Sigmoid colon (tissue), 6 donors: ENCODE measurements at regions not wholly inside any gene's neighbourhood (a gene's known extent, or its start where the extent isn't known, plus 50 kb on each side); places are given as distances from the start of the nearest gene placed in this dataset.

Source experiments
- DNase-seq: peaks from one replicate; pipeline ENCODE4 v3.0.0-alpha.2; 2019
- H3K27ac ChIP-seq, 4 donors: fragments of 200-600 bp; sonication (generic); one replicate each; pipeline ENCODE4 v1.5.1; 2016 to 2019; ENCODE audit warnings: mild to moderate bottlenecking in 1 of 4
- H3K27me3 ChIP-seq, 3 donors: fragments of 200-600 bp; sonication (generic); one replicate each; pipeline ENCODE4 v1.5.1; 2019; ENCODE audit warnings: mild to moderate bottlenecking in 1 of 3
- H3K36me3 ChIP-seq, 4 donors: fragments of 200-600 bp; sonication (generic); one replicate each; pipeline ENCODE4 v1.5.1; 2016 to 2019
- H3K4me1 ChIP-seq, 4 donors: fragments of 200-600 bp; sonication (generic); one replicate each; pipeline ENCODE4 v1.5.1; 2017 to 2019
- H3K4me3 ChIP-seq, 4 donors: fragments of 200-600 bp; sonication (generic); one replicate each; pipeline ENCODE4 v1.5.1; 2017 to 2019; ENCODE audit warnings: mild to moderate bottlenecking in 2 of 4, moderate library complexity in 1 of 4
- H3K9me3 ChIP-seq, 4 donors: fragments of 200-600 bp in 3 of 4; sonication (generic) in 3 of 4; one replicate each; pipeline versions ENCODE4 v1.5.1 to v1.6.1; 2013 to 2019
- EP300 ChIP-seq, 4 donors: sonication (generic); formaldehyde crosslinking; IDR thresholded peaks; one replicate each; pipeline ENCODE4 v1.6.1; 2017; ENCODE audit warnings: antibody characterized with exemption in 4 of 4
- POLR2A ChIP-seq, 2 donors: fragments of 450-650 bp; IDR thresholded peaks; one replicate each; pipeline ENCODE4 v1.6.1; 2016; ENCODE audit warnings: antibody characterized with exemption in 2 of 2, mild to moderate bottlenecking in 2 of 2, moderate library complexity in 2 of 2
- POLR2AphosphoS5 ChIP-seq, 4 donors: sonication (generic); formaldehyde crosslinking; IDR thresholded peaks; one replicate each; pipeline ENCODE4 v1.6.1; 2017; ENCODE audit warnings: antibody characterized with exemption in 4 of 4
- WGBS, 2 donors: extraction: QIAGEN DNeasy Blood & Tissue Kit; methylation state at CpG; one replicate each; pipeline ENCODE4 v1.1.7; 2013; 5-methylcytosine and 5-hydroxymethylcytosine counted together
- intact Hi-C: fragments of 100-400 bp; cut with DNase I; formaldehyde crosslinking; loops from one replicate; pipeline ENCODE4 v1.15.1; 2023
- TF ChIP-seq, protein P1 (sequence below), 4 experiments: fragments of 450-650 bp in 3 of 4; fragments of 200-600 bp in 1 of 4; IDR thresholded peaks; one replicate each; pipeline ENCODE4 v1.5.1; 2016 to 2019; ENCODE audit warnings: antibody characterized with exemption in 4 of 4, mild to moderate bottlenecking in 3 of 4, moderate library complexity in 2 of 4
- donor health status: healthy with polysubstance abuse.
- donor health status: healthy.

DNA sequence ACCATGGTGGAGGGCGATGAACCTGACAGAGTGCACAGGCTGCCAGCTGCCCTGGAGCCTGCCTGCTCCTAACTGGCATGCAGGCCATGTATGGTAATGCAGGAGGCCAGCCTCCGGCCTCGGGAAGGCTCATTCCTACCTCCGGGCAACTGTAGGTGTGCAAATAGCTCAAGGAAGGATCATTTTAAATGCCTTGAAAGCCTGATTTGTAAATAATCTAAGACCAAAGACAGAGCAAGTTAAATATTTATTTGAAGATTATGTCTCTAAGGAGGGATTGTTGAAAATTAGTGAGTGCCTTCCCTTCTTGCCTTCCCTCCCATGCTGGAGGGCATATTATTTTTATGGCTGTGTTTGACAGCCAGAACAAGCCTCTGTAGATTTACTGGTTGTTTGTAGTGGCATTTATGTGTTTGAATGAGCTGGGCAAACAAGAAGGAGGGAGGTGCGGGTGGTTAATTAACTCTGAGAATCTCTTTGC is 285.7 kb upstream of the TUT7 start:
- peaks cover 0 to 29% (median 18%) of the 10 kb centered on the region in 4 donors for H3K4me1 ChIP-seq
- WGBS, 2 donors, result 15 to 68% methylated on average over 5 of the region's 5 CpGs
- H3K9me3 ChIP-seq, result no peaks in the 10 kb centered on the region
- H3K27me3 ChIP-seq, result no peaks in the 10 kb centered on the region
- H3K36me3 ChIP-seq, result no peaks in the 10 kb centered on the region
- no peak overlapping the region for H3K4me3 ChIP-seq
- TF ChIP-seq POLR2AphosphoS5 (IDR thresholded peaks at IDR 0.05) (peak in 2 of 4 donors; percentile 33 to 53), EP300 (IDR thresholded peaks at IDR 0.05) (no peak), POLR2A (IDR thresholded peaks at IDR 0.05) (no peak)
- TF ChIP-seq, protein P1, sequence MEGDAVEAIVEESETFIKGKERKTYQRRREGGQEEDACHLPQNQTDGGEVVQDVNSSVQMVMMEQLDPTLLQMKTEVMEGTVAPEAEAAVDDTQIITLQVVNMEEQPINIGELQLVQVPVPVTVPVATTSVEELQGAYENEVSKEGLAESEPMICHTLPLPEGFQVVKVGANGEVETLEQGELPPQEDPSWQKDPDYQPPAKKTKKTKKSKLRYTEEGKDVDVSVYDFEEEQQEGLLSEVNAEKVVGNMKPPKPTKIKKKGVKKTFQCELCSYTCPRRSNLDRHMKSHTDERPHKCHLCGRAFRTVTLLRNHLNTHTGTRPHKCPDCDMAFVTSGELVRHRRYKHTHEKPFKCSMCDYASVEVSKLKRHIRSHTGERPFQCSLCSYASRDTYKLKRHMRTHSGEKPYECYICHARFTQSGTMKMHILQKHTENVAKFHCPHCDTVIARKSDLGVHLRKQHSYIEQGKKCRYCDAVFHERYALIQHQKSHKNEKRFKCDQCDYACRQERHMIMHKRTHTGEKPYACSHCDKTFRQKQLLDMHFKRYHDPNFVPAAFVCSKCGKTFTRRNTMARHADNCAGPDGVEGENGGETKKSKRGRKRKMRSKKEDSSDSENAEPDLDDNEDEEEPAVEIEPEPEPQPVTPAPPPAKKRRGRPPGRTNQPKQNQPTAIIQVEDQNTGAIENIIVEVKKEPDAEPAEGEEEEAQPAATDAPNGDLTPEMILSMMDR (IDR thresholded peaks at IDR 0.05), result peak in 3 of 4 experiments; percentile 13 to 35 (median 16)
- no peak for DNase-seq
- intact Hi-C loops, result loop anchor here (5.0 to 10.0 kb wide), 2 partner anchors 148 to 685 kb away; no protein-coding TSS in a partner anchor
- H3K27ac ChIP-seq, result peak overlapping the region in 2 of 4 donors; percentile 8 to 47

DNA sequence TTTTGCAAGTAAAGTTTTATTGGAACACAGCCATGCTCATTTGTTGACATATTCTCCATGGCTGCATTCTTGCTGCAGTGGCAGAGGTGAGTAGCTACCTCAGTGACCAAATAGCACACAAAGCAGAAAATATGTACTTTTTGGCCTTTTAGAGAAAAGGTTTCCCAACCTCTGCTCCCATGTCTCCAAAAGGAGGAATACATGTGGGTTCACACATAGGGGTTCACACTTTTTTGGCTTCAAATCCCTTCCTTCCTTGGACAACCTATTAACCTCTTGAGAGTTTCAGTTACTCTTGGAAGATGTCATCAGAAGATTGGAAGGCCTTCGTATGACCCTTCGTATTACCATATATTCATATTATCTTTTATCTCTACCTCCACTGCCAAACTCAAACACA is 285.1 kb upstream of the TUT7 start:
- DNase-seq, result no peak
- H3K4me3 ChIP-seq, result no peak overlapping the region
- no peaks in the 10 kb centered on the region for H3K36me3 ChIP-seq
- peak overlapping the region in 1 of 4 donors; percentile 8 for H3K27ac ChIP-seq
- intact Hi-C loops, result loop anchor here (5.0 to 10.0 kb wide), 2 partner anchors 147 to 686 kb away; no protein-coding TSS in a partner anchor
- TF ChIP-seq, protein P1 (IDR thresholded peaks at IDR 0.05), result no peak
- no peak for TF ChIP-seq POLR2A (IDR thresholded peaks at IDR 0.05)
- no peak for TF ChIP-seq EP300 (IDR thresholded peaks at IDR 0.05)
- 85 to 94% methylated on average over 2 of the region's 2 CpGs for WGBS, 2 donors
- no peaks in the 10 kb centered on the region for H3K9me3 ChIP-seq
- H3K4me1 ChIP-seq, result peaks cover 0 to 29% (median 18%) of the 10 kb centered on the region in 4 donors
- H3K27me3 ChIP-seq, result no peaks in the 10 kb centered on the region

DNA sequence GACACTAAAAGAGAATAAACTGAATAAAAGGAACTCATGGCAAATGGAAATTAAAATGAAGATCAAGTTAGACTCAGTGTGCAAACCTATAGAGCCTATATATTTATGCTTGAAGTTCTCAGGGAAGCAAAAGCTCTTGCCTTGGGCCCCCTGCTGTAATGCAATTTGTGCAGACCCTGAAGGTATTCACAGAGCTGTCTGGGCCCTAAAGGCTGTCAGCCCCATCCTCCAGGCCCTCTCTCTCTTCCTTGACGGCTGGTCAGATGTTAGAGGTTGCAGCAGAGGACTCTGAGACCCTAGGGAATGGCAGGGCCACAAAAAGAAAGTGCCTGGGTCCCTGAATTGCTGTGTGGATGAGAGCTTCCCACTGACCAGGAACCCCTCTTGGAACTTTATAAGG is 283.9 kb upstream of the TUT7 start:
- Histone ChIP-seq H3K4me3 (no peak overlapping the region), H3K27me3 (no peaks in the 10 kb centered on the region), H3K36me3 (no peaks in the 10 kb centered on the region), H3K4me1 (peaks cover 0 to 29% (median 18%) of the 10 kb centered on the region in 4 donors), H3K27ac (no peak overlapping the region), H3K9me3 (no peaks in the 10 kb centered on the region)
- intact Hi-C loops, result loop anchor here (5.0 to 10.0 kb wide), 2 partner anchors 146 to 687 kb away; no protein-coding TSS in a partner anchor
- no peak for TF ChIP-seq POLR2AphosphoS5 (IDR thresholded peaks at IDR 0.05)
- no peak for TF ChIP-seq EP300 (IDR thresholded peaks at IDR 0.05)
- TF ChIP-seq, protein P1 (IDR thresholded peaks at IDR 0.05), result no peak
- no peak for TF ChIP-seq POLR2A (IDR thresholded peaks at IDR 0.05)
- DNase-seq, result no peak
- 74 to 93% methylated on average over 1 of the region's 1 CpG for WGBS, 2 donors

DNA sequence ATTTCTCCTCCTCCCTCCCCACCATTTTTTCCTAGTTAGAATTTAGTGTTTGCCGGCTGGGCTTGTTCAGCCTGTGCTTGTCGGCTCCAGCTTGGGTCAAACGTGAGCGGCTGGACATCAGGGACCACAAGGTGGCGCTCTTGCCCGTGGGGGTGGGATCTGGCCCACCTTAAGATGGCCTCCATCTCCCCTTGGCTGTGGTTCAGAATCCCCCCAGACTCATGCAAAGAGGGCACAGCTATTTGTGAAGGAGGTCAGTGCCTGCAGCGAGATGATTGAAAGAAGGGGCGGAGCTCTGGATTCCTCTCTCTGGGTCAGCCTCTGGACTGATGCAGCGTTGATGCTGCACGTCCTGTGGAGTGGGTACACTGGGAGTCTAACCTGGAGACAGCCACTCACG is 283.3 kb upstream of the TUT7 start:
- Histone ChIP-seq H3K36me3 (no peaks in the 10 kb centered on the region), H3K4me1 (peaks cover 0 to 29% (median 18%) of the 10 kb centered on the region in 4 donors), H3K27ac (no peak overlapping the region), H3K4me3 (no peak overlapping the region), H3K27me3 (no peaks in the 10 kb centered on the region), H3K9me3 (no peaks in the 10 kb centered on the region)
- no peak for TF ChIP-seq POLR2A (IDR thresholded peaks at IDR 0.05)
- TF ChIP-seq, protein P1 (IDR thresholded peaks at IDR 0.05), result peak in 3 of 4 experiments; percentile 9 to 31 (median 17)
- WGBS, 2 donors, result 38% methylated on average over 11 of the region's 11 CpGs
- no peak for DNase-seq
- intact Hi-C loops, result loop anchor here (5.0 to 10.0 kb wide), 2 partner anchors 145 to 687 kb away; no protein-coding TSS in a partner anchor

DNA sequence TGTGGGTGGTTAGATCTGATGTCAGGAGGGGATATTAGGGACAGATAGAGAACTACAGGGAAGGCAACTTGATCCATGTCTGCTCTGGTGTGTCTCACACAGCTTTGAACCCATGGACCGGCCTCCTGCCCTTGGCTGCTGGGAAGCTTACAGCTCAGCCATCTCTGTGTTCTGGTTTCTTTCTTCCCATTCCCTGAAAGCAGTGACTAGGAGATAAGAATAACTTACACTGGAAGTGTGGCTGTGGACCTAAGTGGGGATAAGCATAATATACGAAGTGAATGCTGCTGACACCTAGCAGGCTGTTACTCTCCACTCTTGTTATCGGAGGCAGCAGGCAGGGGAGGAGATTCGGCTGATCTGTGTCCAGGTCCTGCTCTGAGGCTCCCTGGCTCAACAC is 282.3 kb upstream of the TUT7 start:
- H3K27me3 ChIP-seq, result no peaks in the 10 kb centered on the region
- H3K9me3 ChIP-seq, result no peaks in the 10 kb centered on the region
- no peak for DNase-seq
- WGBS, 2 donors, result 74 to 77% methylated on average over 4 of the region's 4 CpGs
- H3K27ac ChIP-seq, result peak overlapping the region in 1 of 4 donors; percentile 16
- no peak overlapping the region for H3K4me3 ChIP-seq
- TF ChIP-seq POLR2AphosphoS5 (IDR thresholded peaks at IDR 0.05), result no peak
- TF ChIP-seq, protein P1 (IDR thresholded peaks at IDR 0.05), result no peak
- TF ChIP-seq EP300 (IDR thresholded peaks at IDR 0.05), result no peak
- no peak for TF ChIP-seq POLR2A (IDR thresholded peaks at IDR 0.05)
- H3K4me1 ChIP-seq, result peaks cover 0 to 29% (median 18%) of the 10 kb centered on the region in 4 donors
- no peaks in the 10 kb centered on the region for H3K36me3 ChIP-seq
- intact Hi-C loops, result loop anchor here (5.0 to 10.0 kb wide), 2 partner anchors 144 to 688 kb away; no protein-coding TSS in a partner anchor
